H9 (cell line): ENCODE measurements at regions not wholly inside any gene's neighbourhood (a gene's known extent, or its start where the extent isn't known, plus 50 kb on each side); places are given as distances from the start of the nearest gene placed in this dataset.

ENCODE experiments used
- DNase-seq: peaks from one replicate; pipeline ENCODE4 v3.0.0-alpha.2; 2017
- H2AFZ ChIP-seq: one replicate; pipeline ENCODE4 v1.6.1; 2013; ENCODE audit warnings: mild to moderate bottlenecking, low read length, control low read depth, moderate library complexity
- H2AK5ac ChIP-seq: 2 replicates; pipeline ENCODE4 v1.6.1; 2013; ENCODE audit warnings: low read length, control low read depth, mixed read lengths; ENCODE audit not compliant: insufficient read length
- H2BK120ac ChIP-seq: one replicate; pipeline ENCODE4 v1.6.1; 2013; ENCODE audit warnings: low read depth, mild to moderate bottlenecking, low read length, control low read depth, inconsistent platforms; ENCODE audit not compliant: poor library complexity, severe bottlenecking
- H2BK12ac ChIP-seq: 2 replicates; pipeline ENCODE4 v1.6.1; 2013; ENCODE audit warnings: low read length, control low read depth, mixed read lengths, low read depth; ENCODE audit not compliant: insufficient read length
- H2BK15ac ChIP-seq: 2 replicates; pipeline ENCODE4 v1.6.1; 2013; ENCODE audit warnings: low read depth, low read length, control low read depth
- H2BK20ac ChIP-seq: one replicate; pipeline ENCODE4 v1.6.1; 2013; ENCODE audit warnings: low read depth, mild to moderate bottlenecking, low read length, control low read depth, inconsistent platforms; ENCODE audit not compliant: poor library complexity, severe bottlenecking
- H2BK5ac ChIP-seq: 2 replicates; pipeline ENCODE4 v1.6.1; 2013; ENCODE audit warnings: low read length, control low read depth, mixed read lengths; ENCODE audit not compliant: insufficient read length
- H3K14ac ChIP-seq: 2 replicates; pipeline ENCODE4 v1.6.1; 2013; ENCODE audit warnings: low read length, control low read depth; ENCODE audit not compliant: insufficient read depth
- H3K18ac ChIP-seq: 2 replicates; pipeline ENCODE4 v1.6.1; 2013; ENCODE audit warnings: low read depth, mild to moderate bottlenecking, mixed read lengths, low read length, control low read depth; ENCODE audit not compliant: insufficient read length
- H3K23ac ChIP-seq: 2 replicates; pipeline ENCODE4 v1.6.1; 2013; ENCODE audit warnings: low read length, control low read depth, mixed read lengths, low read depth; ENCODE audit not compliant: insufficient read length
- H3K23me2 ChIP-seq: 2 replicates; pipeline ENCODE4 v1.6.1; 2013; ENCODE audit warnings: low read depth, mild to moderate bottlenecking, mixed read lengths, low read length, control low read depth; ENCODE audit not compliant: insufficient read length, poor library complexity, severe bottlenecking
- H3K27ac ChIP-seq: 2 replicates; pipeline ENCODE4 v1.5.1; 2013; ENCODE audit warnings: low read length, control low read depth, mixed read lengths, low read depth; ENCODE audit not compliant: insufficient read length
- H3K27me3 ChIP-seq: 2 replicates; pipeline ENCODE4 v1.6.1; 2013; ENCODE audit warnings: low read length, control low read depth, inconsistent platforms; ENCODE audit not compliant: insufficient read depth
- H3K4ac ChIP-seq: 2 replicates; pipeline ENCODE4 v1.6.1; 2013; ENCODE audit warnings: low read depth, mild to moderate bottlenecking, control low read depth, inconsistent platforms, low read length, moderate library complexity
- H3K4me1 ChIP-seq: 2 replicates; pipeline ENCODE4 v1.6.1; 2013; ENCODE audit warnings: low read length, control low read depth, inconsistent platforms; ENCODE audit not compliant: insufficient read depth
- H3K4me2 ChIP-seq: 2 replicates; pipeline ENCODE4 v1.6.1; 2013; ENCODE audit warnings: low read length, control low read depth, mixed read lengths; ENCODE audit not compliant: insufficient read length, insufficient read depth
- H3K56ac ChIP-seq: 2 replicates; pipeline ENCODE4 v1.6.1; 2013; ENCODE audit warnings: low read depth, mild to moderate bottlenecking, mixed read lengths, low read length, control low read depth; ENCODE audit not compliant: insufficient read length
- H3K79me1 ChIP-seq: 2 replicates; pipeline ENCODE4 v1.6.1; 2013; ENCODE audit warnings: low read depth, mild to moderate bottlenecking, moderate library complexity, low read length, control low read depth, inconsistent platforms; ENCODE audit not compliant: insufficient read depth, poor library complexity, severe bottlenecking
- H3K79me2 ChIP-seq: 2 replicates; pipeline ENCODE4 v1.6.1; 2013; ENCODE audit warnings: low read length, control low read depth, inconsistent platforms; ENCODE audit not compliant: insufficient read depth
- H3K9ac ChIP-seq: 2 replicates; pipeline ENCODE4 v1.6.1; 2013; ENCODE audit warnings: low read length, control low read depth, mixed read lengths; ENCODE audit not compliant: insufficient read length; ENCODE audit errors: extremely low read depth
- H3K9me3 ChIP-seq: one replicate; pipeline ENCODE4 v1.6.1; 2013; ENCODE audit warnings: low read depth, low read length, inconsistent platforms; ENCODE audit not compliant: control insufficient read depth
- H3T11ph ChIP-seq: one replicate; pipeline ENCODE4 v1.6.1; 2013; ENCODE audit warnings: mild to moderate bottlenecking, low read length, control low read depth, inconsistent platforms
- H4K20me1 ChIP-seq: one replicate; pipeline ENCODE4 v1.6.1; 2013; ENCODE audit not compliant: control insufficient read depth, insufficient read length, insufficient read depth
- H4K5ac ChIP-seq: 2 replicates; pipeline ENCODE4 v1.6.1; 2013; ENCODE audit warnings: low read depth, mild to moderate bottlenecking, mixed read lengths, low read length, control low read depth; ENCODE audit not compliant: insufficient read length
- H4K8ac ChIP-seq: replicated peaks from 2 replicates; pipeline ENCODE4 v1.6.1; 2013; ENCODE audit warnings: low read length, control low read depth, mixed read lengths, low read depth; ENCODE audit not compliant: insufficient read length
- H4K91ac ChIP-seq: 2 replicates; pipeline ENCODE4 v1.6.1; 2013; ENCODE audit warnings: low read depth, mild to moderate bottlenecking, moderate library complexity, mixed read lengths, low read length, control low read depth; ENCODE audit not compliant: insufficient read length
- H3K27ac Mint-ChIP-seq, 3 experiments: 2 replicates in 2 of 3; 3 replicates in 1 of 3; pipeline ENCODE4 v1.8.0; 2020 to 2021; ENCODE audit warnings: mixed read lengths in 3 of 3, mild to moderate bottlenecking in 1 of 3, moderate library complexity in 1 of 3
- H3K27me3 Mint-ChIP-seq: 2 replicates; pipeline ENCODE4 v1.8.0; 2021; ENCODE audit warnings: low read depth, mild to moderate bottlenecking, moderate library complexity, mixed read lengths
- H3K36me3 Mint-ChIP-seq, 3 experiments: 2 replicates in 2 of 3; 3 replicates in 1 of 3; pipeline ENCODE4 v1.8.0; 2020 to 2021; ENCODE audit warnings: low read depth in 3 of 3, mixed read lengths in 3 of 3; ENCODE audit not compliant: insufficient read depth in 1 of 3
- H3K4me1 Mint-ChIP-seq, 2 experiments: 2 replicates each; pipeline ENCODE4 v1.8.0; 2020; ENCODE audit warnings: mixed read lengths in 2 of 2
- H3K4me3 Mint-ChIP-seq, 2 experiments: 2 replicates in 1 of 2; 3 replicates in 1 of 2; pipeline ENCODE4 v1.8.0; 2020 to 2021; ENCODE audit warnings: mild to moderate bottlenecking in 2 of 2, mixed read lengths in 2 of 2, moderate library complexity in 1 of 2
- H3K9me3 Mint-ChIP-seq, 2 experiments: 2 replicates in 1 of 2; 3 replicates in 1 of 2; pipeline ENCODE4 v1.8.0; 2020; ENCODE audit warnings: mild to moderate bottlenecking in 2 of 2, mixed read lengths in 2 of 2, moderate library complexity in 1 of 2
- CTCF ChIP-seq: fragments of 200-600 bp; sonication (generic); conservative IDR thresholded peaks from 3 replicates; pipeline ENCODE4 v1.8.0; 2021; ENCODE audit warnings: antibody characterized with exemption, mild to moderate bottlenecking

GRCh38 chr4:52372269-52372668, 286.8 kb downstream of the USP46 start:
- Histone ChIP-seq H4K5ac (no peak overlapping the region), H3K4me1 (no peaks in the 10 kb centered on the region; the same call in 1 of the 2 replicates), H2BK20ac (no peak overlapping the region), H3K14ac (no peak overlapping the region), H2AFZ (no peak overlapping the region), H3K27ac (no peak overlapping the region), H4K20me1 (no peaks in the 10 kb centered on the region), H3K9ac (no peak overlapping the region), H3K56ac (no peak overlapping the region), H2BK5ac (no peak overlapping the region), H3K4ac (no peak overlapping the region), H3K4me2 (no peak overlapping the region), H3T11ph (no peak overlapping the region), H2BK15ac (no peak overlapping the region), H2BK120ac (no peak overlapping the region), H3K79me1 (no peaks in the 10 kb centered on the region), H3K79me2 (no peaks in the 10 kb centered on the region), H2AK5ac (no peak overlapping the region), H3K27me3 (no peaks in the 10 kb centered on the region), H3K23me2 (no peaks in the 10 kb centered on the region), H4K8ac (no peak overlapping the region), H3K18ac (no peak overlapping the region), H3K23ac (no peak overlapping the region), H4K91ac (no peak overlapping the region), H3K9me3 (no peaks in the 10 kb centered on the region), H2BK12ac (no peak overlapping the region)
- no peak overlapping the region for H3K27ac Mint-ChIP-seq
- DNase-seq = no peak
- TF ChIP-seq CTCF = no peak
- no peaks in the 10 kb centered on the region; the same call in 1 of the 2 replicates for H3K27me3 Mint-ChIP-seq
- no peaks in the 10 kb centered on the region for H3K9me3 Mint-ChIP-seq
- no peaks in the 10 kb centered on the region for H3K36me3 Mint-ChIP-seq
- H3K4me3 Mint-ChIP-seq = no peak overlapping the region
- peaks cover 28 to 32% of the 10 kb centered on the region in 2 experiments for H3K4me1 Mint-ChIP-seq
